HEK293T (cell line): ENCODE measurements at regions not wholly inside any gene's neighbourhood (a gene's known extent, or its start where the extent isn't known, plus 50 kb on each side); places are given as distances from the start of the nearest gene placed in this dataset.

Experiments
- BHLHE40 ChIP-seq: fragments of 450-650 bp; IDR thresholded peaks from 2 replicates; pipeline ENCODE4 v1.6.1; 2016; ENCODE audit warnings: mild to moderate bottlenecking, moderate library complexity, borderline replicate concordance
- ELF4 ChIP-seq: fragments of 450-650 bp; IDR thresholded peaks from 2 replicates; pipeline ENCODE4 v1.6.1; 2017; ENCODE audit warnings: antibody characterized with exemption
- FOXK2 ChIP-seq: fragments of 450-650 bp; IDR thresholded peaks from 2 replicates; pipeline ENCODE4 v1.6.1; 2016; ENCODE audit warnings: mild to moderate bottlenecking
- HDGF ChIP-seq: fragments of 450-650 bp; IDR thresholded peaks from 2 replicates; pipeline ENCODE4 v1.6.1; 2017; ENCODE audit warnings: antibody characterized with exemption, borderline replicate concordance
- SUZ12 ChIP-seq: fragments of 450-650 bp; IDR thresholded peaks from 2 replicates; pipeline ENCODE4 v1.6.1; 2016; ENCODE audit warnings: mild to moderate bottlenecking
- ZNF384 ChIP-seq: fragments of 450-650 bp; IDR thresholded peaks from 2 replicates; pipeline ENCODE4 v1.6.1; 2016

DNA sequence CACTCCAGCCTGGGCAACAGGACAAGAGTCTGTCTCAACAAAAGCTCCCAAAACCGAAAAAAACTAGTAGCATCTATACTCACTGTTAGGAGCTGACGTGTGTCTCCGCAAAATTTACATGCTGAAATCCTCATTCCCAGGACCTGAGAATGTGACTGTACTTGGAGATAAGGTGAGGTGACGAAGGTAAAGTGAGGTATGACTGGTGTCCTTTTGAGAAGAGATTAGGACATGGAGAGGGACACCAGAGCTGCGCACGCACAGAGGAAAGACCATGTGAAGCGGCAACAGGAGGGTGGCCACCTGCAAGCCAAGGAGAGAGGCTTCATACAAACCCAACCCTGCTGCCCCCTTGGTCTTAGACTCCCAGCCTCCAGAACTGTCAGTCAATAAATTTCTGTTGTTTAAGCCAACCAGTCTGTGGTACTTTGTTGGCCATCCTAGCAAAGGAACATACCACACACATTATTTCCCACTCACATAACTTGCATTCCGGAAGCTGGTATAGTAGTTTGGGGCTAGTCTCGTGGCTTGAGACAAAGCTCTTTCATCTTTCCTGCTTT, 1154.0 kb upstream of the CELF2 start:
- no peak for TF ChIP-seq SUZ12
- no peak for TF ChIP-seq HDGF
- no peak for TF ChIP-seq BHLHE40
- TF ChIP-seq FOXK2: no peak
- TF ChIP-seq ZNF384: no peak
- TF ChIP-seq ELF4: no peak
